DND-41 (cell line): ENCODE measurements at regions not wholly inside any gene's neighbourhood (a gene's known extent, or its start where the extent isn't known, plus 50 kb on each side); places are given as distances from the start of the nearest gene placed in this dataset.

ENCODE experiments used
- EZH2 ChIP-seq: IDR thresholded peaks from 3 replicates; pipeline ENCODE4 v1.6.1; 2012; ENCODE audit warnings: borderline replicate concordance, low read depth, mild to moderate bottlenecking, moderate library complexity, low read length, inconsistent platforms; ENCODE audit not compliant: severe bottlenecking
- TF ChIP-seq, protein P1 (sequence below): IDR thresholded peaks from 2 replicates; pipeline ENCODE4 v1.5.1; 2012; ENCODE audit warnings: borderline replicate concordance, low read length, moderate library complexity, mild to moderate bottlenecking; ENCODE audit not compliant: poor library complexity, severe bottlenecking; ENCODE audit errors: extremely low read depth

GRCh38 chr2:234405462-234405861 is 91.4 kb downstream of the ARL4C start:
- TF ChIP-seq, protein P1, sequence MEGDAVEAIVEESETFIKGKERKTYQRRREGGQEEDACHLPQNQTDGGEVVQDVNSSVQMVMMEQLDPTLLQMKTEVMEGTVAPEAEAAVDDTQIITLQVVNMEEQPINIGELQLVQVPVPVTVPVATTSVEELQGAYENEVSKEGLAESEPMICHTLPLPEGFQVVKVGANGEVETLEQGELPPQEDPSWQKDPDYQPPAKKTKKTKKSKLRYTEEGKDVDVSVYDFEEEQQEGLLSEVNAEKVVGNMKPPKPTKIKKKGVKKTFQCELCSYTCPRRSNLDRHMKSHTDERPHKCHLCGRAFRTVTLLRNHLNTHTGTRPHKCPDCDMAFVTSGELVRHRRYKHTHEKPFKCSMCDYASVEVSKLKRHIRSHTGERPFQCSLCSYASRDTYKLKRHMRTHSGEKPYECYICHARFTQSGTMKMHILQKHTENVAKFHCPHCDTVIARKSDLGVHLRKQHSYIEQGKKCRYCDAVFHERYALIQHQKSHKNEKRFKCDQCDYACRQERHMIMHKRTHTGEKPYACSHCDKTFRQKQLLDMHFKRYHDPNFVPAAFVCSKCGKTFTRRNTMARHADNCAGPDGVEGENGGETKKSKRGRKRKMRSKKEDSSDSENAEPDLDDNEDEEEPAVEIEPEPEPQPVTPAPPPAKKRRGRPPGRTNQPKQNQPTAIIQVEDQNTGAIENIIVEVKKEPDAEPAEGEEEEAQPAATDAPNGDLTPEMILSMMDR: no peak
- no peak for TF ChIP-seq EZH2
